ENCODE measurements at regions not wholly inside any gene's neighbourhood (a gene's known extent, or its start where the extent isn't known, plus 50 kb on each side); places are given as distances from the start of the nearest gene placed in this dataset.

GRCh38 chr6:88517737-88518136 lies 351.6 kb upstream of the CNR1 start:
- Histone ChIP-seq H3K36me3 (no peaks in the 10 kb centered on the region), H3K27me3 (no peaks in the 10 kb centered on the region), H3K27ac (no peak overlapping the region), H3K4me1 (no peaks in the 10 kb centered on the region), H3K4me3 (no peak overlapping the region), H3K9me3 (no peaks in the 10 kb centered on the region)
- TF ChIP-seq POLR2A (IDR thresholded peaks at IDR 0.05) = no peak
- no peak for TF ChIP-seq CTCF (IDR thresholded peaks at IDR 0.05)
- no peak for DNase-seq

GRCh38 chr6:88513920-88514319 lies 347.8 kb upstream of the CNR1 start:
- Histone ChIP-seq H3K4me3 (no peak overlapping the region), H3K4me1 (no peaks in the 10 kb centered on the region), H3K36me3 (no peaks in the 10 kb centered on the region), H3K27ac (no peak overlapping the region), H3K9me3 (no peaks in the 10 kb centered on the region), H3K27me3 (no peaks in the 10 kb centered on the region)
- DNase-seq = no peak
- TF ChIP-seq POLR2A (IDR thresholded peaks at IDR 0.05) (no peak), CTCF (IDR thresholded peaks at IDR 0.05) (no peak)

GRCh38 chr6:88513471-88513870 lies 347.3 kb upstream of the CNR1 start:
- H3K27ac ChIP-seq = no peak overlapping the region
- no peak for TF ChIP-seq POLR2A (IDR thresholded peaks at IDR 0.05)
- no peak for TF ChIP-seq CTCF (IDR thresholded peaks at IDR 0.05)
- DNase-seq = no peak

GRCh38 chr6:88512951-88513350 lies 346.8 kb upstream of the CNR1 start:
- TF ChIP-seq CTCF (IDR thresholded peaks at IDR 0.05) (no peak), POLR2A (IDR thresholded peaks at IDR 0.05) (no peak)
- no peak for DNase-seq
- H3K4me1 ChIP-seq = no peaks in the 10 kb centered on the region
- no peaks in the 10 kb centered on the region for H3K27me3 ChIP-seq
- H3K4me3 ChIP-seq = no peak overlapping the region
- no peak overlapping the region for H3K27ac ChIP-seq
- H3K9me3 ChIP-seq = no peaks in the 10 kb centered on the region
- H3K36me3 ChIP-seq = no peaks in the 10 kb centered on the region

More at GRCh38 chr6:88513471-88513870, 347.3 kb upstream of the CNR1 start:
- H3K9me3 ChIP-seq = no peaks in the 10 kb centered on the region
- no peak overlapping the region for H3K4me3 ChIP-seq
- no peaks in the 10 kb centered on the region for H3K27me3 ChIP-seq
- H3K4me1 ChIP-seq = no peaks in the 10 kb centered on the region
- H3K36me3 ChIP-seq = no peaks in the 10 kb centered on the region

GRCh38 chr6:88502391-88502790 lies 336.2 kb upstream of the CNR1 start:
- H3K9me3 ChIP-seq = no peaks in the 10 kb centered on the region
- no peak overlapping the region for H3K27ac ChIP-seq
- no peak for DNase-seq
- no peaks in the 10 kb centered on the region for H3K4me1 ChIP-seq
- H3K36me3 ChIP-seq = no peaks in the 10 kb centered on the region
- TF ChIP-seq POLR2A (IDR thresholded peaks at IDR 0.05) (no peak), CTCF (IDR thresholded peaks at IDR 0.05) (no peak)
- no peak overlapping the region for H3K4me3 ChIP-seq
- H3K27me3 ChIP-seq = no peaks in the 10 kb centered on the region

Measured in Peyer's patch (tissue), 4 donors.